ENCODE measurements at regions not wholly inside any gene's neighbourhood (a gene's known extent, or its start where the extent isn't known, plus 50 kb on each side); places are given as distances from the start of the nearest gene placed in this dataset.

DNA sequence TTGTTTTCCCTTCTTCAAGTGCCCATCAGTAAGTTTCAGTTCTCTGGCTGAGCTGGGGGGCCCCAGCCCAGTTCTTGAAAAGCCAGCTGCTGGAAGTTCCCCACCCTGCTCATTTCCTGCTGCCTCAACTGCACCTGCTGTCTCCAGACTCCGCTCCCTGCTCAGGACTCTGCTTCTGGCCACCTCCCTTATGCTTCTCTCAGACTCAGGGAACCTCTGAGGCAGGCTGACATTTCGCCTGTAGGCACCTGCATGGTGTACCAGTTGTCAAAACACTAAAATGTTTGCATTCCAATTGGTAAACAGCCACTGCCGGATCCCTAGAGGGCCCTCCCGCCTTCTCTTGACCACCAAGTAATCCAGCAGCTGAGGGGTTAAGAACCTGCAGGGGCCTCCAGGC, 136.5 kb upstream of the VRK1 start:
- WGBS, 4 donors = 52 to 58% (median 56%) methylated on average over 4 of the region's 4 CpGs
- H3K4me1 ChIP-seq (replicated peaks in 1 of 2) = no peaks in the 10 kb centered on the region
- no peaks in the 10 kb centered on the region for H3K36me3 ChIP-seq (replicated peaks in 1 of 2)
- H3K4me3 ChIP-seq = no peak overlapping the region
- DNase-seq = no peak
- no peaks in the 10 kb centered on the region for H3K27me3 ChIP-seq
- intact Hi-C loops (cut with DNase I) = no loop called here
- H3K9me3 ChIP-seq (replicated peaks in 1 of 3) = no peaks in the 10 kb centered on the region
- TF ChIP-seq CTCF (IDR thresholded peaks at IDR 0.05) (no peak), POLR2A (IDR thresholded peaks at IDR 0.05) (no peak)
- no peak overlapping the region for H3K27ac ChIP-seq

GRCh38 chr14:96661244-96661969, 135.8 kb upstream of the VRK1 start:
- no peak overlapping the region for H3K27ac ChIP-seq
- H3K4me3 ChIP-seq = no peak overlapping the region
- no peaks in the 10 kb centered on the region for H3K4me1 ChIP-seq (replicated peaks in 1 of 2)
- no peaks in the 10 kb centered on the region for H3K36me3 ChIP-seq (replicated peaks in 1 of 2)
- TF ChIP-seq CTCF (IDR thresholded peaks at IDR 0.05) (no peak), POLR2A (IDR thresholded peaks at IDR 0.05) (no peak)
- no peaks in the 10 kb centered on the region for H3K27me3 ChIP-seq
- H3K9me3 ChIP-seq (replicated peaks in 1 of 3) = no peaks in the 10 kb centered on the region
- no peak for DNase-seq
- intact Hi-C loops (cut with DNase I) = no loop called here

DNA sequence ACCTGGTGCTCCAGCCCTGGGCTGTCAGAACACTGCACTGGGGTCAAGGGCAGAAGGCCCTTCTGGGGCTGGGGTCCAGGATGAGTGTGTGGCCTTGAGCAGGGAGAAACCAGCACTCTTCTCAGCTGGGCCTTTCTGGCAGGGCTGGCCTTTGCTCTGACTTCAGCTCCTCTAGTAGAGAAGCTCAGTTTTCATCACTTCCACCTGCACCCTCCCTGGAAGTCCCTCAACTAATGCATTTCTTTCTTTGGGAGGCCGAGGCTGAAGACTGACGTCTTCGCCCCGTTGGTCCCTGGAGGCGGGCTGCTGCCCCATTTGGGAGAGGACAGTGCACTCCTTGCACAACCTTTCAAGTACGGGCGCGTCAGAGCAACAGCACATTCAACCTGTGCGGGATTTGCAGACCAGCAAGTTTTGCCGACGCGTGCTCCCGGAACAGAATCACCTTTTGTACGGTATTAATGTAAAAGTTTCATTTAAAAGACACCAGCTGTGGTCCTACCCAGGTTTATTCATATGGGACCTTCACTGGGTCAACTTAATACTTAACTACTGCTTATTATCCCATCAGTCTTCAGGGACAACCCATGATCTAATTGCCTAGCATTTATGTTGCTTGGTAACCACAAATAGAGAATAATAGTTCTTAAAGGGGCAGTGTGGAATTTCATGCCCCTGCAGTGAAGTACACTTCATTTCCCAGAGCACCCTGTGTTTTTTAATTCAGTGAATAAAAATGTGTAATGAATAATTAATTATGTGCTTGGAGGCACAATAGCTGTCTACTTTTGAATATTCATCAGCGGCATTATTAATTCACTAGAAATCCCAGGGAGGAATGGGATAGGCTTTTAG, 134.8 kb upstream of the VRK1 start:
- WGBS, 4 donors = 73 to 83% (median 79%) methylated on average over 15 of the region's 15 CpGs
- intact Hi-C loops (cut with DNase I) = no loop called here
- H3K36me3 ChIP-seq (replicated peaks in 1 of 2) = no peaks in the 10 kb centered on the region

More for the DNA sequence above, 134.8 kb upstream of the VRK1 start:
- no peak for DNase-seq
- Histone ChIP-seq H3K27me3 (no peaks in the 10 kb centered on the region), H3K4me3 (no peak overlapping the region), H3K27ac (no peak overlapping the region), H3K9me3 (replicated peaks in 1 of 3) (no peaks in the 10 kb centered on the region), H3K4me1 (replicated peaks in 1 of 2) (no peaks in the 10 kb centered on the region)
- no peak for TF ChIP-seq CTCF (IDR thresholded peaks at IDR 0.05)
- no peak for TF ChIP-seq POLR2A (IDR thresholded peaks at IDR 0.05)

All from adrenal gland (tissue), 9 donors.